Fibroblast of villous mesenchyme (primary cell): ENCODE measurements at regions not wholly inside any gene's neighbourhood (a gene's known extent, or its start where the extent isn't known, plus 50 kb on each side); places are given as distances from the start of the nearest gene placed in this dataset.

Experiments used
- DNase-seq: peaks from one replicate; pipeline ENCODE4 v3.0.0-alpha.2; 2010; ENCODE audit warnings: low read depth
- H3K4me3 ChIP-seq: 2 replicates; pipeline ENCODE4 v1.5.1; 2011; ENCODE audit warnings: low read depth, mild to moderate bottlenecking, low read length
- TF ChIP-seq, protein P1 (sequence below): IDR thresholded peaks from 2 replicates; pipeline ENCODE4 v1.5.1; 2012; ENCODE audit warnings: low read depth, mild to moderate bottlenecking, low read length; ENCODE audit not compliant: insufficient read depth

DNA sequence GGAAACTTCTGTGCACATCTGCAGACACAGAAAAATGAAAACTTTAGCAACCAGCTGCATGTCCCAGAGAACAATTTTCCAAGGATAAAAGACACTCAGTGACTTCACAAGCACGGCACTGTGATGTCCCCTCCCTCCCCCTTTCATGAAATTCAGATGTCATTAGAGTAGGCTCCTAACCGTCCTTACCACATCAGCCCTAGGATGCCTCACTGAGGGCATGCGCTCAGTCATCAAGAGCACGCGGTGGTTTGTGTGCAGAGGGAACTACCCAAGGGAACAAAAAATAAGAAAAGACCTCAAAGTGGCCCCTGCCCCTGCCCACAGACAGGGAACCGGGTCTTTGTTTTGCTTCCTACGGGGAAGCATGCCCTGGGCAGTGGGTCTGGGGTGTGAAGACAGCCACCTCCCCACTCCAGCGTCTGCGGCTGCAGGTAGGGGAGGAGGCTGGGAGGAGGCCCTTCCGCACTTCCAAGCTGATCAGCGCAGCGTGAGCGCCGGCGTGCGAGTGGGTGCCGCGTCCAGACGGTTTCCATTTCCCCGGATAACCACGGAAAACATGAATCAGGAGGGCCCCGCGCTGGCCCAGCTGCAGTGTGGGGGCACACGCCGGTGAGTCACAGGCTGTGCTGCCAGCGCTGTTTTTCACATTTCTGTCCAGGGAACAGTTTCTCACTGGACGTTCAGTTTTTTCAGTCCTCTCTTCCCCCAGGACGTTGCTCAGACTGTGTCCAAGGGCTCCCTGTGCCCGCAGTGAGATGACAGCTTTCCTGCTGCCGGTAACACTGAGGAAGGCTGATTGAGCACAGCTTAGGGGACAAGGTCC is 70.6 kb downstream of the COPS8 start:
- TF ChIP-seq, protein P1, sequence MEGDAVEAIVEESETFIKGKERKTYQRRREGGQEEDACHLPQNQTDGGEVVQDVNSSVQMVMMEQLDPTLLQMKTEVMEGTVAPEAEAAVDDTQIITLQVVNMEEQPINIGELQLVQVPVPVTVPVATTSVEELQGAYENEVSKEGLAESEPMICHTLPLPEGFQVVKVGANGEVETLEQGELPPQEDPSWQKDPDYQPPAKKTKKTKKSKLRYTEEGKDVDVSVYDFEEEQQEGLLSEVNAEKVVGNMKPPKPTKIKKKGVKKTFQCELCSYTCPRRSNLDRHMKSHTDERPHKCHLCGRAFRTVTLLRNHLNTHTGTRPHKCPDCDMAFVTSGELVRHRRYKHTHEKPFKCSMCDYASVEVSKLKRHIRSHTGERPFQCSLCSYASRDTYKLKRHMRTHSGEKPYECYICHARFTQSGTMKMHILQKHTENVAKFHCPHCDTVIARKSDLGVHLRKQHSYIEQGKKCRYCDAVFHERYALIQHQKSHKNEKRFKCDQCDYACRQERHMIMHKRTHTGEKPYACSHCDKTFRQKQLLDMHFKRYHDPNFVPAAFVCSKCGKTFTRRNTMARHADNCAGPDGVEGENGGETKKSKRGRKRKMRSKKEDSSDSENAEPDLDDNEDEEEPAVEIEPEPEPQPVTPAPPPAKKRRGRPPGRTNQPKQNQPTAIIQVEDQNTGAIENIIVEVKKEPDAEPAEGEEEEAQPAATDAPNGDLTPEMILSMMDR: no peak

DNA sequence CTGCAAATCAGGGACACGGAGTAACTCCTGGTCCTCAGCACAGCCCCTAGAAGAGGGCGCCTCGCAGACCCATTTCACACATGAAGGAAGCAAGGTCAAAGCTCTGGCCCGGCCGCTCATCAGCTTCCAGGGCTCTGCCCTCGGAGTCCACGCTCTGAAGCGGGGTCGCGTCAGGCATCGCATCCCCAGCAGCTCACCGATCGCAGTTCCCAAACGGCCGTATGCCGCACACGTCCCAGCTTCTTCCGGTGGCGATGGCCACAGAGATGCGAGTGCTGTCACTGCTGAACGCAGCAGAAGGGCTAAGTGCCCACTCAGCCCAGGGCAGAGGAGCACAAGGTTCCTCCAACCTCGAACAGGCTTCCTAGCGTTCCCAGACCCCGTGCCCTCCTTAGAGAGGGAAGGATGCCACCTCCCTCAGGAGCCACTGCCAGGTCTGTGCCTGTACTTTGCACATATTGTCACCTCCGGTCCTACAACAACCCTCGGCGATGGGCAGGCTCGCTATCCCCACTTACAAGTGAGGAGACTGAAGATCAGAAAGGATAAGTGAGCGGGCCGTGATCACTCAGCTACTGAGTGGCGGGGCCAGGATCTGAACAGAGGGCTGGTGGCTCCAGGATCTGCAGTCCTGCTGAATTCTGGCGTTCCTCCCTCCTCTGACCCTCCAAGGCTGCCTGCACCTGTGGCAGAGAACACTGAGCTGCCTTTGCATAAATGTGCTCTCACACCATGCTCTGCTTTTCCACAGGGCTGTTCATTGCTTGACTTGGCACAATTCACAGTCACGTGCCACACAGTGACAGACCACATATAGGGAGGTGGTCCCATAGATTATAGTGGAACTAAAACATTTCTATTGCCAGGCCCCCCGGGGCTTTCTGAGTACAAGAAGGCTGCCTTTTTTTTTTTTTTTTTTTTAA is 71.4 kb downstream of the COPS8 start:
- H3K4me3 ChIP-seq: no peak overlapping the region
- TF ChIP-seq, protein P1: no peak

More for the DNA sequence above, 70.6 kb downstream of the COPS8 start:
- H3K4me3 ChIP-seq: no peak overlapping the region
- DNase-seq: peak; percentile 85

DNA sequence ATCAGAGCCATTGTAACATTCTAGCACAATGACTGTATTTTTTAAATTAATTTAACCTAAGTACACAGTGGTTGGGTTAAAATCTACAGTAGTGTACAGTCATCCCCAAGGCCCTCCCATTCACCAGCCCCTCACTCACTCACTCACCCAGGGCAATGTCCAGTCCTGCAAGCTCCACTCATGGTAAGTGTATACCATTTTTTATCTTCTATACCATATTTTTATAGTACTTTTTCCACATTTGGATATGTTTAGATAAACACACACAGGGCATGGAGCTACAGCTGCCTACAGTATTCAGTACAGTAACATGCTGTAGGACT is 72.1 kb downstream of the COPS8 start:
- DNase-seq: no peak
- H3K4me3 ChIP-seq: no peak overlapping the region
- TF ChIP-seq, protein P1: no peak

More for the DNA sequence above, 71.4 kb downstream of the COPS8 start:
- no peak for DNase-seq

DNA sequence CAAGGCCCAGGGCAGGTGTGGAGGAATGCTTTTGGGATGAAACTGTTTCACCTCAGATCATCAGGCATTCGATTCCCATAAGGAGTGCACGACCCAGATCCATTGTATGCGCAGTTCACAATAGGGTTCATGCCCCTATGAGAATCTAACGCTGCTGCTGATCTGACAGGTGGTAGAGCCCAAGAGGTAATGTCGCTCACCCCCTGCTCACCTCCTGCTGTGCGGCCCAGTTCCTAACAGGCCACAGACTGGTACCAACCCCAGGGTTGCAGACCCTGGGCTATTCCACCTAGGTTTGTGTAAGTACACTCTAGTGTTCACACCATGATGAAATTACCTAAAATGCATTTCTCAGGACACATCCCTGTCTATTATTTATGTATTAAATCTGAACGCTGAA is 72.5 kb downstream of the COPS8 start:
- TF ChIP-seq, protein P1: no peak
- DNase-seq: no peak
- H3K4me3 ChIP-seq: no peak overlapping the region

DNA sequence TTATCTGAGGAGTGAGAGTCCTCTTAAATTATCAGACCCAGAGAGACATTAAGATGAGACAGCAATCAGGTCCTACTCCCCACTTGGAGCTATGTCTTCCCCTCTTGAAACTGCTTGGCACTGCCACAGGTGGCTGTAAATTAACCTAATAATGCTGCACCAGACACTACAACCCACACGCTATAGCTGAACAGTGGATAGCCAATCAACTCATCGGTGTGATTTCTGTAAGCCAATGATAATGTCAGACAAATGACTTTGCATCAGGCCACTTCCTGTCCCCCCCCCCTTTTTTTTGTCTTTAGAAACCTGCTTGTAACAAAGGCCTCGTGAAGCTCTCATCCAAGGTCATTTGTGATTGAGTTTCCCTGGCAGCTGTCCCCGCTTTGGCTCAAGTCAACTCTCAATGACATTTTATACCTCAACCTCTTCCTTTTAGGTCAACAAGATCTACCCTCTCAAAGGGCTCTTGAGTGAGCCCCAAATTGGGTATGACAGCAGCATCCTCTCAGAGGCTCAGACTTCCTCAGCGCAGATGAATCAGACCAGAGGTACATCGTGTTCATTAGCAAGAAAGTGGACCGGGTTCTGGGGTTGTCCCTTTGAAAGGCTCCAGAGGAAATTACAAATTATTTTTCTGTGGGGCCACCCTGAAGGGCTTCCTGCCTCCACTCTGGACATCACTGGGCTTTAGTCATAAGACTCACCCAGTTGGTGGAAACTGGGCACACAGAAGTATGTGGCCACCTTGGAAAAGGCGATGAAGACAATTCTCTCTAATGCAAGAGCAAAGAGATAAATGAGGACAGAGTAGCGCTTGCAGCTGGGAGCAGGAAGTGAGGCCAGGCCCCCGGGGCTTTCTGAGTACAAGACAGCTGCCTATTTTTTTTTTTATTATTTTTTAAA is 73.6 kb downstream of the COPS8 start:
- no peak overlapping the region for H3K4me3 ChIP-seq
- DNase-seq: no peak
- TF ChIP-seq, protein P1: no peak

DNA sequence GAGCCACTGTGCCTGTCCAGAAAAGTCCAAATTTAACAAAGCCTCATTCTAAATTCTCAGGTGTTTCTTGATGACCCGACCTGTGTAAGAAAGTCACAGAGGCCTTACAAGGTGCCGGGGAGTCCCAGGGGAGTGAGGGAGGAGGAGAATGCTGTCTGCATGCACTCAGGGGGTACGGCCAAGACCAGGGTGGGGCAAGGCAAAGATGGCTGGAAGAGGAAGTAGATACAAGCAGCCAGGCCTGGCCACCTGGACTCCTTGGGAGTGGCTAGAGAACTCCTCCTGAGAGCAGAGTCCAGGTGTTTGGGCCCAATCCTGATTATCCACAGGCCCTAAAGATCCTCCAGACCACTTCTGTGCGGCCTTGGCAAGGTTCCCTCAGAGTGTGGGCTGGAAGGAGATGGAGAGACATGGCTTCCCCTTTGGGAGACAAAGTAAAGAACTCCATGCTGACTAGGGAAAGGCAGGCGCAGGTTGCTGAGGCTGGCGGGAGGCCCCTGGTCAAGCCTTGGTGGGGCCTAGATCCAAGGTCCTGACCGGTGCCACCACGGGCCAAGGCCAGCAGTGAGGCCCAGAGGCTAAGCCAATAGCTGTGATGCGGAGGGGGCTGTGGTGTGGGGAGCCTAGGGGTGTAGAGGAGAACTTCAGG is 74.7 kb downstream of the COPS8 start:
- no peak overlapping the region for H3K4me3 ChIP-seq
- no peak for DNase-seq
- TF ChIP-seq, protein P1: no peak
